Ovary (tissue), 3 donors: ENCODE measurements at regions not wholly inside any gene's neighbourhood (a gene's known extent, or its start where the extent isn't known, plus 50 kb on each side); places are given as distances from the start of the nearest gene placed in this dataset.
"Not testable (repeated sequence)": the region's sequence is repeated elsewhere in the genome, so short reads cannot be mapped to it uniquely, and the experiment has no call there.

Experiments
- POLR2A ChIP-seq: fragments of 450-650 bp; IDR thresholded peaks from one replicate; pipeline ENCODE4 v1.6.1; 2017; ENCODE audit warnings: antibody characterized with exemption, mild to moderate bottlenecking, moderate library complexity
- TF ChIP-seq, protein P1 (sequence below), 3 donors: fragments of 450-650 bp in 2 of 3; fragments of 200-600 bp in 1 of 3; IDR thresholded peaks; one replicate each; pipeline versions ENCODE4 v1.5.1 to v1.8.0; 2016 to 2022; ENCODE audit warnings: antibody characterized with exemption in 3 of 3, mild to moderate bottlenecking in 1 of 3
- donor health status: DM: no; HTN: no; CAD: no.

DNA sequence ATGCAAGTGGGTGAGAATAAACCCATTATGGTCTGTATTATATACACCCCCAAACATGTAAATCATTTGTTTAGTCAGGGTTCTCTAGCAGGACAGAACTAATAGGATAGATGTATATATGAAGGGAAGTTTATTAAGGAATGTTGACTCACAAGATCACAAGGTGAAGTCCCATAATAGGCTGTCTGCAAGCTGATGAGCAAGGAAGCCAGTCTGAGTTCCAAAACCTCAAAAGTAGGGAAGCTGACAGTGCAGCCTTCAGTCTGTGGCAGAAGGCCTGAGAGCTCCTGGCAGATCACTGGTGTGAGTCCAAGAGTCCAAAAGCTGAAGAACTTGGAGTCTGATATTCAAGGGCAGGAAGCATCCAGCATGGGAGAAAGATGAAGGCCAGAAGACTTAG is 270.8 kb upstream of the PRICKLE1 start:
- TF ChIP-seq, protein P1, sequence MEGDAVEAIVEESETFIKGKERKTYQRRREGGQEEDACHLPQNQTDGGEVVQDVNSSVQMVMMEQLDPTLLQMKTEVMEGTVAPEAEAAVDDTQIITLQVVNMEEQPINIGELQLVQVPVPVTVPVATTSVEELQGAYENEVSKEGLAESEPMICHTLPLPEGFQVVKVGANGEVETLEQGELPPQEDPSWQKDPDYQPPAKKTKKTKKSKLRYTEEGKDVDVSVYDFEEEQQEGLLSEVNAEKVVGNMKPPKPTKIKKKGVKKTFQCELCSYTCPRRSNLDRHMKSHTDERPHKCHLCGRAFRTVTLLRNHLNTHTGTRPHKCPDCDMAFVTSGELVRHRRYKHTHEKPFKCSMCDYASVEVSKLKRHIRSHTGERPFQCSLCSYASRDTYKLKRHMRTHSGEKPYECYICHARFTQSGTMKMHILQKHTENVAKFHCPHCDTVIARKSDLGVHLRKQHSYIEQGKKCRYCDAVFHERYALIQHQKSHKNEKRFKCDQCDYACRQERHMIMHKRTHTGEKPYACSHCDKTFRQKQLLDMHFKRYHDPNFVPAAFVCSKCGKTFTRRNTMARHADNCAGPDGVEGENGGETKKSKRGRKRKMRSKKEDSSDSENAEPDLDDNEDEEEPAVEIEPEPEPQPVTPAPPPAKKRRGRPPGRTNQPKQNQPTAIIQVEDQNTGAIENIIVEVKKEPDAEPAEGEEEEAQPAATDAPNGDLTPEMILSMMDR (IDR thresholded peaks at IDR 0.05) = not testable (repeated sequence)
- TF ChIP-seq POLR2A = not testable (repeated sequence)
